ENCODE measurements at regions not wholly inside any gene's neighbourhood (a gene's known extent, or its start where the extent isn't known, plus 50 kb on each side); places are given as distances from the start of the nearest gene placed in this dataset.

DNA sequence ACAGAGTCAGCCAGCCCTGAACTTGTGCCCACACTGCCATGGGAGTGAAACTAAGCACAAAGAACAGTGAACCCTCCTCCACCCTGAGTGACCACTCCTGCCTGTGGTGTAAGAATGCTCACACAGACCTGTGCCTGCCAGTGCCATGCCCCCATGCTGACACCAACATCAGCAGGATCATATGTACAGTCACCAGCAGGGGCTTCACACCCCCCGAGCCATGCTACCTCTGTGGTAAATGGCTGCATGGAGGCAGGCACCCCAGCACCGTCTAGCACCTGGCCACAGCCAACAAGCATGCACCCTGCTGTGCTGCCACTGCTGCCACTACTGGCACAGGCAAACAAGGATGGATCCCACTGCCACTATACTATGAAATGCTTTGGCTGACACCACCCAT, 344.4 kb upstream of the CCDC196 start:
- Histone ChIP-seq H3K9me3 (replicated peaks; ENCODE audit: insufficient read depth, low read length) (no peaks in the 10 kb centered on the region), H3K9me2 (replicated peaks; ENCODE audit: insufficient read depth, low read length) (no peaks in the 10 kb centered on the region), H2AFZ (ENCODE audit: low read length) (no peak overlapping the region), H3K27me3 (replicated peaks; ENCODE audit: insufficient read depth, low read length) (no peaks in the 10 kb centered on the region), H3K4me2 (ENCODE audit: low read depth, low read length) (no peak overlapping the region), H3K36me3 (replicated peaks; ENCODE audit: insufficient read depth, low read length) (no peaks in the 10 kb centered on the region), H3K9ac (ENCODE audit: low read length) (no peak overlapping the region), H3K79me2 (ENCODE audit: low read length) (no peaks in the 10 kb centered on the region), H4K20me1 (ENCODE audit: insufficient read depth, low read length) (no peaks in the 10 kb centered on the region), H3K4me3 (ENCODE audit: low read length) (no peak overlapping the region), H3K4me1 (ENCODE audit: low read length) (no peaks in the 10 kb centered on the region), H3K27ac (ENCODE audit: low read length) (no peak overlapping the region), H3F3A (ENCODE audit: insufficient read depth, low read length) (no peaks in the 10 kb centered on the region)
- DNase-seq = no peak
- TF ChIP-seq, protein P1, sequence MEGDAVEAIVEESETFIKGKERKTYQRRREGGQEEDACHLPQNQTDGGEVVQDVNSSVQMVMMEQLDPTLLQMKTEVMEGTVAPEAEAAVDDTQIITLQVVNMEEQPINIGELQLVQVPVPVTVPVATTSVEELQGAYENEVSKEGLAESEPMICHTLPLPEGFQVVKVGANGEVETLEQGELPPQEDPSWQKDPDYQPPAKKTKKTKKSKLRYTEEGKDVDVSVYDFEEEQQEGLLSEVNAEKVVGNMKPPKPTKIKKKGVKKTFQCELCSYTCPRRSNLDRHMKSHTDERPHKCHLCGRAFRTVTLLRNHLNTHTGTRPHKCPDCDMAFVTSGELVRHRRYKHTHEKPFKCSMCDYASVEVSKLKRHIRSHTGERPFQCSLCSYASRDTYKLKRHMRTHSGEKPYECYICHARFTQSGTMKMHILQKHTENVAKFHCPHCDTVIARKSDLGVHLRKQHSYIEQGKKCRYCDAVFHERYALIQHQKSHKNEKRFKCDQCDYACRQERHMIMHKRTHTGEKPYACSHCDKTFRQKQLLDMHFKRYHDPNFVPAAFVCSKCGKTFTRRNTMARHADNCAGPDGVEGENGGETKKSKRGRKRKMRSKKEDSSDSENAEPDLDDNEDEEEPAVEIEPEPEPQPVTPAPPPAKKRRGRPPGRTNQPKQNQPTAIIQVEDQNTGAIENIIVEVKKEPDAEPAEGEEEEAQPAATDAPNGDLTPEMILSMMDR (IDR thresholded peaks at IDR 0.05; ENCODE audit: low read length) = no peak
- TF ChIP-seq EZH2 (optimal IDR thresholded peaks at IDR 0.05; ENCODE audit: low read depth, low read length) (no peak), EZH2phosphoT487 (IDR thresholded peaks at IDR 0.05; ENCODE audit: low read length) (no peak)

DNA sequence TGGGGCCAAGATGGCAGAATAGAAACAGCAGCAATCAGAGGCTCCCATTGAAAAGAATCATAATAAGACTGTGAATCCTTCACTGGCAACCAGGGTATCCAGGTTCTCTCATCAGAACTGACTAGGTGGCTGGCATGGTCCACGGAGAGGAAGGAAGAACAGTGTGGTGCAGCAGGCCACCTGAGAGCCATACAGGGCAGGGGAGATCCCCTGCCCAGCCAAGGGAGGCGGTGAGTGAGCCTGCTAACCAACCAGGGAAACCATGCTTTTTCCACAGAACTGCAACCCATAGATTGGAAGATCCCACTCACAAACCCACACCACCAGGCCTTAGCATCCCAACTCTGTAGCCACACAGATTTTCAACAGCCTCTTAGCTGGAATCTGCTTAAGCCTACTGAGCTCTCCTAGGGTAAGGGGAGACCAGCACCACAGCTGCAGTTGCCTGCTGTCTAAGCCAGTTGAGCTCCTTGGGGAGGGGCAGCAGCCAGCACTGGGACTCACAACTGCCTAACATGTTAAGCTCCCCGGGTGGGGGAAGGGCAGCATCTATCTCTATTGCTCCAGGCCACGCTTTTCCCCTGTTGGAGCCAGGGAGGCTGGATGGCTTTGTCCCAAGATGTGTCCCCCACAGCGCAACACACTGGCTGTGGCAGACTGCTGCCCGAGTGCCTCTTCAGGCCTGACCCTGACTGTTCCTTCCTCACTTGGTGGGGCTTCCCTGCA, 342.6 kb upstream of the CCDC196 start:
- Histone ChIP-seq H3F3A (ENCODE audit: insufficient read depth, low read length) (no peaks in the 10 kb centered on the region), H3K9ac (ENCODE audit: low read length) (no peak overlapping the region), H3K36me3 (replicated peaks; ENCODE audit: insufficient read depth, low read length) (no peaks in the 10 kb centered on the region), H3K9me3 (replicated peaks; ENCODE audit: insufficient read depth, low read length) (no peaks in the 10 kb centered on the region), H3K9me2 (replicated peaks; ENCODE audit: insufficient read depth, low read length) (no peaks in the 10 kb centered on the region), H3K79me2 (ENCODE audit: low read length) (no peaks in the 10 kb centered on the region), H2AFZ (ENCODE audit: low read length) (no peak overlapping the region), H3K27ac (ENCODE audit: low read length) (no peak overlapping the region), H3K4me2 (ENCODE audit: low read depth, low read length) (no peak overlapping the region), H3K4me1 (ENCODE audit: low read length) (no peaks in the 10 kb centered on the region), H3K4me3 (ENCODE audit: low read length) (no peak overlapping the region), H4K20me1 (ENCODE audit: insufficient read depth, low read length) (no peaks in the 10 kb centered on the region), H3K27me3 (replicated peaks; ENCODE audit: insufficient read depth, low read length) (no peaks in the 10 kb centered on the region)
- TF ChIP-seq EZH2 (optimal IDR thresholded peaks at IDR 0.05; ENCODE audit: low read depth, low read length) (no peak), EZH2phosphoT487 (IDR thresholded peaks at IDR 0.05; ENCODE audit: low read length) (no peak)
- TF ChIP-seq, protein P1 (IDR thresholded peaks at IDR 0.05; ENCODE audit: low read length) = no peak
- no peak for DNase-seq

DNA sequence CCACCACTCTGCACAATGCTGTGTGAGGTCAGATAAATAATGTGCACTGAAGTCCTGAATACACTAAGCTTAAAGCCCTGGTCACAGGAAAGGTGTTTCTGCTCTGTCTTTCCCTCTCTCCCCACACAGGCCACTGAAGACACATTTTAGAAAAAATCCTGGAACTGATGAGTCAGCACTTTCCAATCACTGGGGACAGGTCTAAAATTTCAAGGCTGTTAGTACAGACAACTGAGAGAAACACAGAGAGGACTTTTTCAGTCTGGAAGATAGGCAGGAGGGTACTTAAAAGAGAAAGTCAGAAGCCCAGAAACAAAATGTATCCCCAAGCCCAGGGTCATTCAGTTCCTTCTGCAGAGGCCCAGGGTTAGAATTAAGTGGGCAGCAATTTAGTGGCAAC, 333.9 kb upstream of the CCDC196 start:
- no peak for TF ChIP-seq EZH2 (optimal IDR thresholded peaks at IDR 0.05; ENCODE audit: low read depth, low read length)
- Histone ChIP-seq H4K20me1 (ENCODE audit: insufficient read depth, low read length) (no peaks in the 10 kb centered on the region), H3K9ac (ENCODE audit: low read length) (no peak overlapping the region), H3K27me3 (replicated peaks; ENCODE audit: insufficient read depth, low read length) (no peaks in the 10 kb centered on the region), H3K4me2 (ENCODE audit: low read depth, low read length) (no peak overlapping the region), H3K9me2 (replicated peaks; ENCODE audit: insufficient read depth, low read length) (no peaks in the 10 kb centered on the region), H3K36me3 (replicated peaks; ENCODE audit: insufficient read depth, low read length) (no peaks in the 10 kb centered on the region), H3K27ac (ENCODE audit: low read length) (no peak overlapping the region), H3F3A (ENCODE audit: insufficient read depth, low read length) (no peaks in the 10 kb centered on the region), H3K4me3 (ENCODE audit: low read length) (no peak overlapping the region), H3K9me3 (replicated peaks; ENCODE audit: insufficient read depth, low read length) (no peaks in the 10 kb centered on the region), H2AFZ (ENCODE audit: low read length) (no peak overlapping the region), H3K79me2 (ENCODE audit: low read length) (no peaks in the 10 kb centered on the region), H3K4me1 (ENCODE audit: low read length) (no peaks in the 10 kb centered on the region)
- DNase-seq = no peak

DNA sequence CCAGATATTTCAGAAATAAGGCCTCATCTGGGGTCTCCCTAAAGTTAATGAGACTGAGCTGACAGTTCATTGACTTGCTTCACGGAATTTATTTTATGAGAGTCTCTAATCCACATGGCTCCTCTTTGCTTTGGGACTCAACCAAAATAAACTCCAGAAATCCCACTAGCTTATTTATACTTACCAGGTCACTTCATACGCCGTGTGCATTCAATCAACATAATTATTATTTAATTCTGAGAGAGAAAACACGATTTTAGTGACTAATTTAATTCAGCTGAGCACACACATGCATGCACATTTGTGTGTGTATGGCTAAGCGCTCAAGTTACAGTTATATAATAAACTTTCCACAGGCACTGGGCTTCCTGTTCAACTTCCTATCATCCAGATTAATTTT, 333.4 kb upstream of the CCDC196 start:
- Histone ChIP-seq H3K4me2 (ENCODE audit: low read depth, low read length) (no peak overlapping the region), H3K36me3 (replicated peaks; ENCODE audit: insufficient read depth, low read length) (no peaks in the 10 kb centered on the region), H3K79me2 (ENCODE audit: low read length) (no peaks in the 10 kb centered on the region), H2AFZ (ENCODE audit: low read length) (no peak overlapping the region), H3K4me3 (ENCODE audit: low read length) (no peak overlapping the region), H3K27me3 (replicated peaks; ENCODE audit: insufficient read depth, low read length) (no peaks in the 10 kb centered on the region), H4K20me1 (ENCODE audit: insufficient read depth, low read length) (no peaks in the 10 kb centered on the region), H3K9me3 (replicated peaks; ENCODE audit: insufficient read depth, low read length) (no peaks in the 10 kb centered on the region), H3K9ac (ENCODE audit: low read length) (no peak overlapping the region), H3K27ac (ENCODE audit: low read length) (no peak overlapping the region), H3K9me2 (replicated peaks; ENCODE audit: insufficient read depth, low read length) (no peaks in the 10 kb centered on the region), H3K4me1 (ENCODE audit: low read length) (no peaks in the 10 kb centered on the region), H3F3A (ENCODE audit: insufficient read depth, low read length) (no peaks in the 10 kb centered on the region)
- TF ChIP-seq EZH2phosphoT487 (IDR thresholded peaks at IDR 0.05; ENCODE audit: low read length) (no peak), EZH2 (optimal IDR thresholded peaks at IDR 0.05; ENCODE audit: low read depth, low read length) (no peak)
- TF ChIP-seq, protein P1 (IDR thresholded peaks at IDR 0.05; ENCODE audit: low read length) = no peak
- DNase-seq = no peak
